ENCODE measurements at regions not wholly inside any gene's neighbourhood (a gene's known extent, or its start where the extent isn't known, plus 50 kb on each side); places are given as distances from the start of the nearest gene placed in this dataset.
A peak's percentile ranks its signal among the peaks of the same experiment; 100 is the strongest.

- Histone ChIP-seq H3K9me3 (no peaks in the 10 kb centered on the region), H3K4me3 (no peak overlapping the region), H3K27me3 (no peaks in the 10 kb centered on the region), H3K4me1 (peaks cover 0 to 12% (median 0%) of the 10 kb centered on the region in 3 donors), H3K27ac (no peak overlapping the region), H3K36me3 (no peaks in the 10 kb centered on the region)
- TF ChIP-seq POLR2A (IDR thresholded peaks at IDR 0.05) (no peak), POLR2AphosphoS5 (IDR thresholded peaks at IDR 0.05) (no peak), EP300 (IDR thresholded peaks at IDR 0.05) (no peak), CTCF (IDR thresholded peaks at IDR 0.05) (no peak)
- 74 to 75% methylated on average over 6 to 12 of the region's 13 CpGs for WGBS, 2 donors (ENCODE audit: low coverage in 1 of 2)
- no peak for ATAC-seq
These were observed 277.9 kb downstream of the RPLP1 start for GRCh38 chr15:69730281-69731080.

GRCh38 chr15:69731081-69731330, 278.4 kb downstream of the RPLP1 start:
- no peak for ATAC-seq
- no peaks in the 10 kb centered on the region for H3K27me3 ChIP-seq

GRCh38 chr15:69731581-69731980, 279.0 kb downstream of the RPLP1 start:
- no peaks in the 10 kb centered on the region for H3K36me3 ChIP-seq
- no peak for ATAC-seq
- H3K4me3 ChIP-seq = no peak overlapping the region
- H3K27me3 ChIP-seq = no peaks in the 10 kb centered on the region
- WGBS, 2 donors (ENCODE audit: low coverage in 1 of 2) = 72 to 100% methylated on average over 2 to 3 of the region's 3 CpGs
- TF ChIP-seq EP300 (IDR thresholded peaks at IDR 0.05) (no peak), POLR2AphosphoS5 (IDR thresholded peaks at IDR 0.05) (no peak), CTCF (IDR thresholded peaks at IDR 0.05) (no peak), POLR2A (IDR thresholded peaks at IDR 0.05) (no peak)
- no peaks in the 10 kb centered on the region for H3K9me3 ChIP-seq
- no peak overlapping the region for H3K27ac ChIP-seq
- H3K4me1 ChIP-seq = peaks cover 0 to 15% (median 0%) of the 10 kb centered on the region in 3 donors

More at GRCh38 chr15:69731081-69731330, 278.4 kb downstream of the RPLP1 start:
- 79% methylated on average over 2 of the region's 2 CpGs; no CpG with 5 or more reads in 1 of the 2 donors for WGBS, 2 donors (ENCODE audit: low coverage in 1 of 2)
- Histone ChIP-seq H3K27ac (no peak overlapping the region), H3K4me3 (no peak overlapping the region), H3K36me3 (no peaks in the 10 kb centered on the region), H3K9me3 (no peaks in the 10 kb centered on the region), H3K4me1 (peaks cover 0 to 15% (median 0%) of the 10 kb centered on the region in 3 donors)
- TF ChIP-seq CTCF (IDR thresholded peaks at IDR 0.05) = no peak
- TF ChIP-seq POLR2AphosphoS5 (IDR thresholded peaks at IDR 0.05) = no peak
- no peak for TF ChIP-seq EP300 (IDR thresholded peaks at IDR 0.05)
- no peak for TF ChIP-seq POLR2A (IDR thresholded peaks at IDR 0.05)

GRCh38 chr15:69732133-69732532, 279.5 kb downstream of the RPLP1 start:
- WGBS, 2 donors (ENCODE audit: low coverage in 1 of 2) = 86% methylated on average over 1 of the region's 1 CpG; no CpG with 5 or more reads in 1 of the 2 donors
- Histone ChIP-seq H3K27ac (no peak overlapping the region), H3K27me3 (no peaks in the 10 kb centered on the region), H3K9me3 (no peaks in the 10 kb centered on the region), H3K4me1 (peaks cover 0 to 15% (median 0%) of the 10 kb centered on the region in 3 donors), H3K36me3 (no peaks in the 10 kb centered on the region), H3K4me3 (no peak overlapping the region)
- no peak for ATAC-seq
- TF ChIP-seq CTCF (IDR thresholded peaks at IDR 0.05) = no peak
- TF ChIP-seq POLR2A (IDR thresholded peaks at IDR 0.05) = no peak
- no peak for TF ChIP-seq POLR2AphosphoS5 (IDR thresholded peaks at IDR 0.05)
- TF ChIP-seq EP300 (IDR thresholded peaks at IDR 0.05) = no peak

GRCh38 chr15:69734699-69735098, 282.1 kb downstream of the RPLP1 start:
- Histone ChIP-seq H3K4me1 (peaks cover 0 to 15% (median 0%) of the 10 kb centered on the region in 3 donors), H3K27me3 (no peaks in the 10 kb centered on the region), H3K4me3 (no peak overlapping the region), H3K27ac (peak overlapping the region in 1 of 4 donors; percentile 30), H3K9me3 (no peaks in the 10 kb centered on the region), H3K36me3 (no peaks in the 10 kb centered on the region)
- 59% methylated on average over 5 of the region's 5 CpGs; no CpG with 5 or more reads in 1 of the 2 donors for WGBS, 2 donors (ENCODE audit: low coverage in 1 of 2)
- no peak for TF ChIP-seq EP300 (IDR thresholded peaks at IDR 0.05)
- TF ChIP-seq CTCF (IDR thresholded peaks at IDR 0.05) = no peak
- TF ChIP-seq POLR2AphosphoS5 (IDR thresholded peaks at IDR 0.05) = no peak
- no peak for TF ChIP-seq POLR2A (IDR thresholded peaks at IDR 0.05)
- peak; percentile 45 for ATAC-seq

Data from gastroesophageal sphincter (tissue), 4 donors.